Esophagus squamous epithelium (tissue), 5 donors: ENCODE measurements at regions not wholly inside any gene's neighbourhood (a gene's known extent, or its start where the extent isn't known, plus 50 kb on each side); places are given as distances from the start of the nearest gene placed in this dataset.
"Not testable (repeated sequence)": the region's sequence is repeated elsewhere in the genome, so short reads cannot be mapped to it uniquely, and the experiment has no call there.

Experiments
- DNase-seq: peaks from one replicate; lab custom pipeline; 2025; lab: John Stamatoyannopoulos, UW
- H3K27ac ChIP-seq, 4 donors: fragments of 200-600 bp; sonication (generic); one replicate each; pipeline ENCODE4 v1.5.1; 2016 to 2019; ENCODE audit warnings: mild to moderate bottlenecking in 1 of 4
- H3K27me3 ChIP-seq, 4 donors: fragments of 200-600 bp; sonication (generic); 1 replicate in 3 of 4; 2 replicates in 1 of 4; pipeline versions ENCODE4 v1.5.1 to v1.6.0; 2017 to 2021; ENCODE audit warnings: antibody characterized with exemption in 1 of 4
- H3K36me3 ChIP-seq, 3 donors: fragments of 200-600 bp; sonication (generic); one replicate each; pipeline ENCODE4 v1.5.1; 2016 to 2019
- H3K4me1 ChIP-seq, 3 donors: fragments of 200-600 bp; sonication (generic); one replicate each; pipeline ENCODE4 v1.5.1; 2017 to 2019
- H3K4me3 ChIP-seq, 4 donors: fragments of 200-600 bp; sonication (generic); 1 replicate in 3 of 4; 2 replicates in 1 of 4; pipeline ENCODE4 v1.5.1; 2016 to 2019; ENCODE audit warnings: mild to moderate bottlenecking in 2 of 4, moderate library complexity in 1 of 4
- H3K9me3 ChIP-seq, 3 donors: fragments of 200-600 bp; sonication (generic); one replicate each; pipeline ENCODE4 v1.5.1; 2016 to 2019
- CTCF ChIP-seq, 6 experiments: fragments of 450-650 bp in 4 of 6; fragments of 200-600 bp in 2 of 6; sonication (generic) in 2 of 6; IDR thresholded peaks; one replicate each; pipeline ENCODE4 v1.5.1; 2016 to 2019; ENCODE audit warnings: antibody characterized with exemption in 6 of 6, mild to moderate bottlenecking in 4 of 6, moderate library complexity in 4 of 6
- POLR2A ChIP-seq, 4 donors: fragments of 450-650 bp; IDR thresholded peaks; one replicate each; pipeline ENCODE4 v1.6.1; 2017; ENCODE audit warnings: antibody characterized with exemption in 4 of 4, mild to moderate bottlenecking in 4 of 4, moderate library complexity in 3 of 4
- WGBS, 2 donors: methylation state at CpG; one replicate each; pipeline ENCODE4 v1.1.5; 2018; 5-methylcytosine and 5-hydroxymethylcytosine counted together
- intact Hi-C: fragments of 100-400 bp; cut with DNase I; formaldehyde crosslinking; loops from one replicate; pipeline ENCODE4 v1.15.0; 2022
- donor health status: DM: yes; HTN: yes; CAD: no.

- 45 to 74% methylated on average over 2 of the region's 2 CpGs for WGBS, 2 donors
- intact Hi-C loops, result no loop called here
Observed at GRCh38 chr5:88647901-88648300, 235.1 kb downstream of the MEF2C start.

GRCh38 chr5:88646866-88647265 lies 236.1 kb downstream of the MEF2C start:
- intact Hi-C loops, result no loop called here
- Histone ChIP-seq H3K4me1 (no peaks in the 10 kb centered on the region), H3K36me3 (no peaks in the 10 kb centered on the region), H3K27ac (no peak overlapping the region), H3K27me3 (peaks cover 0 to 29% (median 0%) of the 10 kb centered on the region in 4 donors), H3K4me3 (no peak overlapping the region), H3K9me3 (no peaks in the 10 kb centered on the region)
- 35 to 91% methylated on average over 1 of the region's 1 CpG for WGBS, 2 donors
- no peak for TF ChIP-seq CTCF (IDR thresholded peaks at IDR 0.05)
- TF ChIP-seq POLR2A (IDR thresholded peaks at IDR 0.05), result no peak
- DNase-seq, result no peak

More at GRCh38 chr5:88647901-88648300, 235.1 kb downstream of the MEF2C start:
- peaks cover 0 to 34% (median 0%) of the 10 kb centered on the region in 4 donors for H3K27me3 ChIP-seq
- DNase-seq, result no peak
- H3K4me3 ChIP-seq, result no peak overlapping the region
- no peak for TF ChIP-seq CTCF (IDR thresholded peaks at IDR 0.05)
- no peak overlapping the region for H3K27ac ChIP-seq
- no peaks in the 10 kb centered on the region for H3K36me3 ChIP-seq
- no peaks in the 10 kb centered on the region for H3K4me1 ChIP-seq
- no peaks in the 10 kb centered on the region for H3K9me3 ChIP-seq

- no peaks in the 10 kb centered on the region for H3K4me1 ChIP-seq
- no peak for DNase-seq
- no peak overlapping the region for H3K27ac ChIP-seq
- peaks cover 0 to 13% (median 0%) of the 10 kb centered on the region in 4 donors for H3K27me3 ChIP-seq
- no peaks in the 10 kb centered on the region for H3K36me3 ChIP-seq
- TF ChIP-seq CTCF (IDR thresholded peaks at IDR 0.05) (no peak), POLR2A (IDR thresholded peaks at IDR 0.05) (no peak)
- H3K4me3 ChIP-seq, result no peak overlapping the region
- WGBS, 2 donors, result 69 to 70% methylated on average over 3 of the region's 3 CpGs
- intact Hi-C loops, result no loop called here
- no peaks in the 10 kb centered on the region for H3K9me3 ChIP-seq
Observed at GRCh38 chr5:88644676-88645075, 238.3 kb downstream of the MEF2C start.

GRCh38 chr5:88643315-88643714 lies 239.7 kb downstream of the MEF2C start:
- Histone ChIP-seq H3K4me3 (no peak overlapping the region), H3K9me3 (no peaks in the 10 kb centered on the region), H3K4me1 (no peaks in the 10 kb centered on the region), H3K27ac (no peak overlapping the region), H3K27me3 (peaks cover 0 to 5% (median 0%) of the 10 kb centered on the region in 4 donors), H3K36me3 (no peaks in the 10 kb centered on the region)
- intact Hi-C loops, result no loop called here
- DNase-seq, result no peak
- no peak for TF ChIP-seq POLR2A (IDR thresholded peaks at IDR 0.05)
- TF ChIP-seq CTCF (IDR thresholded peaks at IDR 0.05), result no peak

- no peaks in the 10 kb centered on the region for H3K36me3 ChIP-seq
Observed at GRCh38 chr5:88634014-88634413, 249.0 kb downstream of the MEF2C start.

GRCh38 chr5:88622890-88623289 lies 260.1 kb downstream of the MEF2C start:
- WGBS, 2 donors, result 93% methylated on average over 5 of the region's 5 CpGs; no CpG with 5 or more reads in 1 of the 2 donors
- not testable (repeated sequence) for DNase-seq

More at GRCh38 chr5:88634014-88634413, 249.0 kb downstream of the MEF2C start:
- no peak overlapping the region for H3K27ac ChIP-seq
- peaks cover 0 to 7% (median 0%) of the 10 kb centered on the region in 4 donors for H3K27me3 ChIP-seq
- intact Hi-C loops, result no loop called here
- no peaks in the 10 kb centered on the region for H3K4me1 ChIP-seq
- H3K9me3 ChIP-seq, result no peaks in the 10 kb centered on the region
- 23 to 27% methylated on average over 2 of the region's 2 CpGs for WGBS, 2 donors
- DNase-seq, result no peak
- H3K4me3 ChIP-seq, result no peak overlapping the region
- no peak for TF ChIP-seq POLR2A (IDR thresholded peaks at IDR 0.05)
- no peak for TF ChIP-seq CTCF (IDR thresholded peaks at IDR 0.05)

GRCh38 chr5:88615767-88616166 lies 267.2 kb downstream of the MEF2C start:
- H3K27me3 ChIP-seq, H3K4me1 ChIP-seq, H3K4me3 ChIP-seq, DNase-seq, intact Hi-C loops, H3K9me3 ChIP-seq, H3K36me3 ChIP-seq, H3K27ac ChIP-seq: not testable (repeated sequence)
- WGBS, 2 donors, result no CpG with 5 or more reads among the region's 32 CpGs

More at GRCh38 chr5:88622890-88623289, 260.1 kb downstream of the MEF2C start:
- H3K9me3 ChIP-seq, H3K27me3 ChIP-seq, H3K4me3 ChIP-seq, H3K36me3 ChIP-seq, intact Hi-C loops, H3K27ac ChIP-seq, H3K4me1 ChIP-seq: not testable (repeated sequence)
